HepG2 (cell line): ENCODE measurements at regions not wholly inside any gene's neighbourhood (a gene's known extent, or its start where the extent isn't known, plus 50 kb on each side); places are given as distances from the start of the nearest gene placed in this dataset.

Experiments
- ATAC-seq: fragments of 200-7000 bp; cut with Tn5 transposase; 3 replicates; pipeline ENCODE4 v1.9.1; 2020; ENCODE audit warnings: mild to moderate bottlenecking, moderate library complexity
- BruUV-seq: library from RNA; stranded (reverse); fragments of 400-500 nt; replicated peaks from 2 replicates; lab custom pipeline; 2021; lab: Mats Ljungman, UMichigan
- CTCF ChIA-PET: fragments of 300-600 bp; formaldehyde crosslinking; extraction: SDS; loops from one replicate; lab custom pipeline; 2021; ENCODE audit warnings: low total read pairs, inconsistent platforms, low intra/inter-chr PET ratio; lab: Yijun Ruan, JAX
- POLR2A ChIA-PET: fragments of 350-600 bp; sonication (Branson Sonifier 250); formaldehyde crosslinking; loops from one replicate; lab custom pipeline; 2020; ENCODE audit warnings: antibody characterized with exemption, inconsistent platforms; lab: Yijun Ruan, JAX
- DNase-seq: peaks from one replicate; pipeline ENCODE4 v3.0.0-alpha.2; 2015; ENCODE audit warnings: low spot score
- FAIRE-seq: peaks from 3 replicates; lab custom pipeline; 2011; peaks lifted over from hg19 to GRCh38; lab: Jason Lieb, UNC
- H2AFZ ChIP-seq: one replicate; pipeline ENCODE4 v1.6.1; 2011; ENCODE audit warnings: low read length, inconsistent platforms
- H3K27ac ChIP-seq: fragments of 300-600 bp; 3 replicates; pipeline ENCODE4 v1.8.0; 2011; ENCODE audit warnings: mixed run types, mild to moderate bottlenecking, mixed read lengths, low read length, inconsistent platforms; ENCODE audit not compliant: insufficient read depth; ENCODE audit errors: extremely low read length
- H3K27me3 ChIP-seq, 2 experiments: fragments of 200-600 bp in 1 of 2; 2 replicates in 1 of 2; 3 replicates in 1 of 2; pipeline versions ENCODE4 v1.6.0 to v1.8.0; 2011; ENCODE audit warnings: low read length in 2 of 2, mild to moderate bottlenecking in 2 of 2, moderate library complexity in 2 of 2, inconsistent platforms in 1 of 2; ENCODE audit not compliant: insufficient read depth in 2 of 2, control insufficient read depth in 1 of 2
- H3K36me3 ChIP-seq, 2 experiments: fragments of 200-600 bp in 1 of 2; replicated peaks in 1 of 2; 2 replicates in 1 of 2; 3 replicates in 1 of 2; pipeline versions ENCODE4 v1.5.1 to v1.8.0; 2011; ENCODE audit warnings: low read length in 2 of 2, inconsistent platforms in 1 of 2; ENCODE audit not compliant: insufficient read depth in 2 of 2, control insufficient read depth in 1 of 2
- H3K4me1 ChIP-seq: 2 replicates; pipeline ENCODE4 v1.5.1; 2012; ENCODE audit warnings: low read length, inconsistent platforms; ENCODE audit not compliant: insufficient read depth
- H3K4me2 ChIP-seq: 2 replicates; pipeline ENCODE4 v1.6.0; 2011; ENCODE audit warnings: low read depth, low read length, inconsistent platforms
- H3K4me3 ChIP-seq, 3 experiments: fragments of 200-600 bp in 1 of 3; sonication (generic), shearing (Covaris generic) in 1 of 3; replicated peaks in 1 of 3; 2 replicates each; pipeline ENCODE4 v1.5.1; 2011 to 2016; ENCODE audit warnings: low read length in 3 of 3, inconsistent platforms in 2 of 3, low read depth in 2 of 3, mild to moderate bottlenecking in 2 of 3, control low read depth in 1 of 3, mixed read lengths in 1 of 3; ENCODE audit not compliant: insufficient read depth in 1 of 3
- H3K79me2 ChIP-seq: one replicate; pipeline ENCODE4 v1.6.1; 2011; ENCODE audit warnings: low read length, inconsistent platforms; ENCODE audit not compliant: insufficient read depth
- H3K9ac ChIP-seq: 2 replicates; pipeline ENCODE4 v1.6.0; 2011; ENCODE audit warnings: mild to moderate bottlenecking, low read depth, low read length, inconsistent platforms; ENCODE audit not compliant: insufficient read depth
- H3K9me3 ChIP-seq: 2 replicates; pipeline ENCODE4 v1.5.1; 2012; ENCODE audit warnings: mild to moderate bottlenecking, low read length
- H4K20me1 ChIP-seq: 2 replicates; pipeline ENCODE4 v1.6.0; 2011; ENCODE audit warnings: inconsistent platforms, mild to moderate bottlenecking, low read length, moderate library complexity; ENCODE audit not compliant: insufficient read depth
- BCL6 ChIP-seq: IDR thresholded peaks from 2 replicates; pipeline ENCODE4 v1.6.1; 2016; ENCODE audit warnings: missing genetic modification reagents, missing compliant biosample characterization
- BORCS8-MEF2B ChIP-seq: sonication (generic); formaldehyde crosslinking; IDR thresholded peaks from 2 replicates; pipeline ENCODE4 v1.8.0; 2022; ENCODE audit warnings: mild to moderate bottlenecking, missing genetic modification reagents
- MTA3 ChIP-seq: sonication (generic); formaldehyde crosslinking; IDR thresholded peaks from 2 replicates; pipeline ENCODE4 v1.4.0; 2020; ENCODE audit warnings: missing genetic modification reagents
- NRL ChIP-seq: sonication (generic); formaldehyde crosslinking; IDR thresholded peaks from 2 replicates; pipeline ENCODE4 v1.5.0; 2020; ENCODE audit warnings: missing genetic modification reagents, mild to moderate bottlenecking, moderate library complexity, borderline replicate concordance
- SOX5 ChIP-seq: IDR thresholded peaks from 2 replicates; pipeline ENCODE4 v1.6.1; 2016; ENCODE audit warnings: borderline replicate concordance
- ZNF10 ChIP-seq: sonication (generic); formaldehyde crosslinking; IDR thresholded peaks from 2 replicates; pipeline ENCODE4 v1.4.0; 2020; ENCODE audit warnings: mild to moderate bottlenecking, low read depth, missing genetic modification reagents, borderline replicate concordance
- WGBS: methylation state at CpG from one replicate; pipeline ENCODE4 v1.1.6; 2017; ENCODE audit warnings: low lambda C conversion rate; 5-methylcytosine and 5-hydroxymethylcytosine counted together
- in situ Hi-C: cut with HindIII; loops from 2 replicates; pipeline ENCODE4 v1.10.0; 2017; ENCODE audit warnings: low pct_unique_long_range_greater_than_20kb; ENCODE audit not compliant: extremely low pct_ligation_motif_present
- intact Hi-C: fragments of 100-400 bp; cut with micrococcal nuclease; formaldehyde crosslinking; loops from one replicate; pipeline ENCODE4 v1.10.0; 2022; ENCODE audit not compliant: unreplicated experiment
- TF ChIP-seq, protein P1 (sequence below): sonication (generic); formaldehyde crosslinking; IDR thresholded peaks from 2 replicates; pipeline ENCODE4 v1.4.0; 2020; ENCODE audit warnings: mild to moderate bottlenecking, missing genetic modification reagents
- TF ChIP-seq, protein P2 (sequence below): sonication (generic); formaldehyde crosslinking; conservative IDR thresholded peaks from 2 replicates; pipeline ENCODE4 v1.8.0; 2022; ENCODE audit warnings: mild to moderate bottlenecking, moderate library complexity, missing genetic modification reagents
- TF ChIP-seq, protein P3 (sequence below): sonication (generic); formaldehyde crosslinking; IDR thresholded peaks from 2 replicates; pipeline ENCODE4 v1.4.0; 2020; ENCODE audit warnings: mild to moderate bottlenecking, missing genetic modification reagents
- TF ChIP-seq, protein P4 (sequence below): sonication (generic); formaldehyde crosslinking; IDR thresholded peaks from 2 replicates; pipeline ENCODE4 v1.4.0; 2020; ENCODE audit warnings: missing genetic modification reagents
- TF ChIP-seq, protein P5 (sequence below): sonication (generic); formaldehyde crosslinking; IDR thresholded peaks from 2 replicates; pipeline ENCODE4 v1.4.0; 2020; ENCODE audit warnings: mild to moderate bottlenecking, missing genetic modification reagents

DNA sequence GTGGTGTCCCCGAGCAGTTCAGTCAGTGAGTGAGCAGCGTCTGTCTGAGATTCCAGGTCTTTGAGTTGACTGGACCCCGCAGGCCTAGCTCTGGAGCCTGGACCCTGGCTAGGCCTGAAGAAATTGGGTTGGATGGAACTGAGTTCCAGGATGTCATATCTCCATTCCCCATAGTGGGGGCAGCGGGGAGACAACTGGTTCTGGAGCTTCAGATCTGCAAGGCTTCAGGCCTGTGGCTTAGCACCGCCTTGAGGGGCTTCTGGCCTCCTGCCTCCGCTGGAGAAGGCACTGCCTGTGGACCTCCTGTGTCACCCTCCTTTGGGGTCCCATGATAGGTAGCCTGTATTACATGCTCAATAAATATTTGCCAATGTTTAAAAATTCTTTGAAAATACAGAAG lies 288.4 kb upstream of the ID2 start:
- no peak for FAIRE-seq
- no peak overlapping the region for H3K9ac ChIP-seq
- H4K20me1 ChIP-seq: no peaks in the 10 kb centered on the region
- WGBS: 56% methylated on average over 6 of the region's 6 CpGs
- no TSS peak for BruUV-seq
- H3K4me1 ChIP-seq: peaks cover 7% of the 10 kb centered on the region; the same call in 1 of the 2 replicates
- H3K4me3 ChIP-seq: no peak overlapping the region
- no peak overlapping the region for H3K4me2 ChIP-seq
- H3K36me3 ChIP-seq: no peaks in the 10 kb centered on the region
- DNase-seq: no peak
- intact Hi-C loops (no loop called here), in situ Hi-C loops (no loop called here)
- no peak overlapping the region for H2AFZ ChIP-seq
- CTCF ChIA-PET: no interaction called here
- H3K27me3 ChIP-seq: peaks cover 0 to 15% of the 10 kb centered on the region in 2 experiments; a peak in 2 of 5 replicates
- H3K9me3 ChIP-seq: no peaks in the 10 kb centered on the region
- H3K79me2 ChIP-seq: no peaks in the 10 kb centered on the region
- no peak overlapping the region for H3K27ac ChIP-seq
- no peak for TF ChIP-seq ZNF10
- ATAC-seq: no peak
- POLR2A ChIA-PET: no interaction called here

DNA sequence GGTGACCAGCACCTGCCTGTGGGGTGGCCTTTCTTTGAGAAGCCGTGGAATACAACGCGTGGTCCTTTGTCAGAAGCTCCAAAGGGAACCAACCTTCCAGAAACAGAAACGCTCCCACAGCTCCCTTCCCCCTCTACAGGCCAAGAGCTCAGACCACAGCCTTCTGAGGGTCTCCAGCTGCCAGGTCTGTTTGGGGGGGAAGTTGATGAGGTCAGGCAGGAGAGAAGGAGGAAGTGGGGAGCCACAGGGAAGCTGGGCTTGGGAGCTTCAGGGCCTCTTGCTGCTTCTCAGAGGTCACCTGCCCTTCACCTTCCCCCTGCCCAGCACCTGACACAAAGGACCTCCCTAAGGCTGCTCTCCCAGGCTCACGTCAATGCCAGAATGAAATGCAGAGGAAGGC lies 287.7 kb upstream of the ID2 start:
- 62% methylated on average over 5 of the region's 5 CpGs for WGBS
- no TSS peak for BruUV-seq
- FAIRE-seq (no peak), ATAC-seq (no peak; the same call in 2 of the 3 replicates), DNase-seq (no peak)
- ChIA-PET POLR2A (no interaction called here), CTCF (no interaction called here)
- no peak overlapping the region for H2AFZ ChIP-seq
- TF ChIP-seq, protein P1, sequence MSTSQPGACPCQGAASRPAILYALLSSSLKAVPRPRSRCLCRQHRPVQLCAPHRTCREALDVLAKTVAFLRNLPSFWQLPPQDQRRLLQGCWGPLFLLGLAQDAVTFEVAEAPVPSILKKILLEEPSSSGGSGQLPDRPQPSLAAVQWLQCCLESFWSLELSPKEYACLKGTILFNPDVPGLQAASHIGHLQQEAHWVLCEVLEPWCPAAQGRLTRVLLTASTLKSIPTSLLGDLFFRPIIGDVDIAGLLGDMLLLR (CRISPR knock-in tag): no peak
- no peak for TF ChIP-seq NRL (CRISPR knock-in tag)
- TF ChIP-seq, protein P2, sequence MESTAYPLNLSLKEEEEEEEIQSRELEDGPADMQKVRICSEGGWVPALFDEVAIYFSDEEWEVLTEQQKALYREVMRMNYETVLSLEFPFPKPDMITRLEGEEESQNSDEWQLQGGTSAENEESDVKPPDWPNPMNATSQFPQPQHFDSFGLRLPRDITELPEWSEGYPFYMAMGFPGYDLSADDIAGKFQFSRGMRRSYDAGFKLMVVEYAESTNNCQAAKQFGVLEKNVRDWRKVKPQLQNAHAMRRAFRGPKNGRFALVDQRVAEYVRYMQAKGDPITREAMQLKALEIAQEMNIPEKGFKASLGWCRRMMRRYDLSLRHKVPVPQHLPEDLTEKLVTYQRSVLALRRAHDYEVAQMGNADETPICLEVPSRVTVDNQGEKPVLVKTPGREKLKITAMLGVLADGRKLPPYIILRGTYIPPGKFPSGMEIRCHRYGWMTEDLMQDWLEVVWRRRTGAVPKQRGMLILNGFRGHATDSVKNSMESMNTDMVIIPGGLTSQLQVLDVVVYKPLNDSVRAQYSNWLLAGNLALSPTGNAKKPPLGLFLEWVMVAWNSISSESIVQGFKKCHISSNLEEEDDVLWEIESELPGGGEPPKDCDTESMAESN: no peak
- TF ChIP-seq, protein P3, sequence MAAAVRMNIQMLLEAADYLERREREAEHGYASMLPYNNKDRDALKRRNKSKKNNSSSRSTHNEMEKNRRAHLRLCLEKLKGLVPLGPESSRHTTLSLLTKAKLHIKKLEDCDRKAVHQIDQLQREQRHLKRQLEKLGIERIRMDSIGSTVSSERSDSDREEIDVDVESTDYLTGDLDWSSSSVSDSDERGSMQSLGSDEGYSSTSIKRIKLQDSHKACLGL (CRISPR knock-in tag): no peak
- TF ChIP-seq MTA3: no peak
- no peak for TF ChIP-seq BCL6 (CRISPR knock-in tag)
- TF ChIP-seq SOX5: no peak
- TF ChIP-seq BORCS8-MEF2B: no peak
- TF ChIP-seq, protein P4, sequence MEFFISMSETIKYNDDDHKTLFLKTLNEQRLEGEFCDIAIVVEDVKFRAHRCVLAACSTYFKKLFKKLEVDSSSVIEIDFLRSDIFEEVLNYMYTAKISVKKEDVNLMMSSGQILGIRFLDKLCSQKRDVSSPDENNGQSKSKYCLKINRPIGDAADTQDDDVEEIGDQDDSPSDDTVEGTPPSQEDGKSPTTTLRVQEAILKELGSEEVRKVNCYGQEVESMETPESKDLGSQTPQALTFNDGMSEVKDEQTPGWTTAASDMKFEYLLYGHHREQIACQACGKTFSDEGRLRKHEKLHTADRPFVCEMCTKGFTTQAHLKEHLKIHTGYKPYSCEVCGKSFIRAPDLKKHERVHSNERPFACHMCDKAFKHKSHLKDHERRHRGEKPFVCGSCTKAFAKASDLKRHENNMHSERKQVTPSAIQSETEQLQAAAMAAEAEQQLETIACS (CRISPR knock-in tag): no peak
- TF ChIP-seq, protein P5, sequence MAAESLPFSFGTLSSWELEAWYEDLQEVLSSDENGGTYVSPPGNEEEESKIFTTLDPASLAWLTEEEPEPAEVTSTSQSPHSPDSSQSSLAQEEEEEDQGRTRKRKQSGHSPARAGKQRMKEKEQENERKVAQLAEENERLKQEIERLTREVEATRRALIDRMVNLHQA (CRISPR knock-in tag): no peak
- H3K36me3 ChIP-seq: no peaks in the 10 kb centered on the region
- no peaks in the 10 kb centered on the region for H3K79me2 ChIP-seq
- no peaks in the 10 kb centered on the region for H3K9me3 ChIP-seq
- no peaks in the 10 kb centered on the region for H4K20me1 ChIP-seq
- no peak overlapping the region for H3K4me2 ChIP-seq
- H3K4me1 ChIP-seq: peaks cover 7% of the 10 kb centered on the region; the same call in 1 of the 2 replicates
- no peak overlapping the region for H3K9ac ChIP-seq
- intact Hi-C loops: no loop called here
- in situ Hi-C loops: no loop called here
- H3K27me3 ChIP-seq: peaks cover 0 to 15% of the 10 kb centered on the region in 2 experiments; a peak in 2 of 5 replicates
- no peak overlapping the region for H3K27ac ChIP-seq
- no peak overlapping the region for H3K4me3 ChIP-seq
